HepG2 (cell line): ENCODE measurements at regions not wholly inside any gene's neighbourhood (a gene's known extent, or its start where the extent isn't known, plus 50 kb on each side); places are given as distances from the start of the nearest gene placed in this dataset.

Source experiments
- ATAC-seq: fragments of 200-7000 bp; cut with Tn5 transposase; 3 replicates; pipeline ENCODE4 v1.9.1; 2020; ENCODE audit warnings: mild to moderate bottlenecking, moderate library complexity
- BruUV-seq: library from RNA; stranded (reverse); fragments of 400-500 nt; replicated peaks from 2 replicates; lab custom pipeline; 2021; lab: Mats Ljungman, UMichigan
- CTCF ChIA-PET: fragments of 300-600 bp; formaldehyde crosslinking; extraction: SDS; loops from one replicate; lab custom pipeline; 2021; ENCODE audit warnings: low total read pairs, inconsistent platforms, low intra/inter-chr PET ratio; lab: Yijun Ruan, JAX
- POLR2A ChIA-PET: fragments of 350-600 bp; sonication (Branson Sonifier 250); formaldehyde crosslinking; loops from one replicate; lab custom pipeline; 2020; ENCODE audit warnings: antibody characterized with exemption, inconsistent platforms; lab: Yijun Ruan, JAX
- DNase-seq: peaks from one replicate; pipeline ENCODE4 v3.0.0-alpha.2; 2015; ENCODE audit warnings: low spot score
- FAIRE-seq: peaks from 3 replicates; lab custom pipeline; 2011; peaks lifted over from hg19 to GRCh38; lab: Jason Lieb, UNC
- H2AFZ ChIP-seq: one replicate; pipeline ENCODE4 v1.6.1; 2011; ENCODE audit warnings: low read length, inconsistent platforms
- H3K27ac ChIP-seq: fragments of 300-600 bp; 3 replicates; pipeline ENCODE4 v1.8.0; 2011; ENCODE audit warnings: mixed run types, mild to moderate bottlenecking, mixed read lengths, low read length, inconsistent platforms; ENCODE audit not compliant: insufficient read depth; ENCODE audit errors: extremely low read length
- H3K27me3 ChIP-seq, 2 experiments: fragments of 200-600 bp in 1 of 2; 2 replicates in 1 of 2; 3 replicates in 1 of 2; pipeline versions ENCODE4 v1.6.0 to v1.8.0; 2011; ENCODE audit warnings: low read length in 2 of 2, mild to moderate bottlenecking in 2 of 2, moderate library complexity in 2 of 2, inconsistent platforms in 1 of 2; ENCODE audit not compliant: insufficient read depth in 2 of 2, control insufficient read depth in 1 of 2
- H3K36me3 ChIP-seq, 2 experiments: fragments of 200-600 bp in 1 of 2; replicated peaks in 1 of 2; 2 replicates in 1 of 2; 3 replicates in 1 of 2; pipeline versions ENCODE4 v1.5.1 to v1.8.0; 2011; ENCODE audit warnings: low read length in 2 of 2, inconsistent platforms in 1 of 2; ENCODE audit not compliant: insufficient read depth in 2 of 2, control insufficient read depth in 1 of 2
- H3K4me1 ChIP-seq: 2 replicates; pipeline ENCODE4 v1.5.1; 2012; ENCODE audit warnings: low read length, inconsistent platforms; ENCODE audit not compliant: insufficient read depth
- H3K4me2 ChIP-seq: 2 replicates; pipeline ENCODE4 v1.6.0; 2011; ENCODE audit warnings: low read depth, low read length, inconsistent platforms
- H3K4me3 ChIP-seq, 3 experiments: fragments of 200-600 bp in 1 of 3; sonication (generic), shearing (Covaris generic) in 1 of 3; replicated peaks in 1 of 3; 2 replicates each; pipeline ENCODE4 v1.5.1; 2011 to 2016; ENCODE audit warnings: low read length in 3 of 3, inconsistent platforms in 2 of 3, low read depth in 2 of 3, mild to moderate bottlenecking in 2 of 3, control low read depth in 1 of 3, mixed read lengths in 1 of 3; ENCODE audit not compliant: insufficient read depth in 1 of 3
- H3K79me2 ChIP-seq: one replicate; pipeline ENCODE4 v1.6.1; 2011; ENCODE audit warnings: low read length, inconsistent platforms; ENCODE audit not compliant: insufficient read depth
- H3K9ac ChIP-seq: 2 replicates; pipeline ENCODE4 v1.6.0; 2011; ENCODE audit warnings: mild to moderate bottlenecking, low read depth, low read length, inconsistent platforms; ENCODE audit not compliant: insufficient read depth
- H3K9me3 ChIP-seq: 2 replicates; pipeline ENCODE4 v1.5.1; 2012; ENCODE audit warnings: mild to moderate bottlenecking, low read length
- H4K20me1 ChIP-seq: 2 replicates; pipeline ENCODE4 v1.6.0; 2011; ENCODE audit warnings: inconsistent platforms, mild to moderate bottlenecking, low read length, moderate library complexity; ENCODE audit not compliant: insufficient read depth
- CREB1 ChIP-seq, 2 experiments: fragments of 450-650 bp in 1 of 2; IDR thresholded peaks; 2 replicates each; pipeline ENCODE4 v1.6.1; 2016 to 2017; ENCODE audit warnings: control low read depth in 1 of 2, mild to moderate bottlenecking in 1 of 2, missing compliant biosample characterization in 1 of 2, missing genetic modification characterization in 1 of 2
- FOSL2 ChIP-seq: sonication (generic); formaldehyde crosslinking; IDR thresholded peaks from 2 replicates; pipeline ENCODE4 v1.4.0; 2020; ENCODE audit warnings: missing genetic modification reagents
- MNT ChIP-seq: fragments of 450-650 bp; IDR thresholded peaks from 2 replicates; pipeline ENCODE4 v1.6.1; 2016
- TFAP4 ChIP-seq: sonication (generic); IDR thresholded peaks from 2 replicates; pipeline ENCODE4 v1.6.1; 2016; ENCODE audit warnings: low read depth, borderline replicate concordance
- YEATS2 ChIP-seq: sonication (generic); formaldehyde crosslinking; IDR thresholded peaks from 2 replicates; pipeline ENCODE4 v1.4.0; 2020; ENCODE audit warnings: missing genetic modification reagents, borderline replicate concordance
- ZGPAT ChIP-seq: IDR thresholded peaks from 2 replicates; pipeline ENCODE4 v1.6.1; 2016; ENCODE audit warnings: mild to moderate bottlenecking
- ZKSCAN5 ChIP-seq: sonication (generic); formaldehyde crosslinking; IDR thresholded peaks from 2 replicates; pipeline ENCODE4 v1.5.1; 2020; ENCODE audit warnings: mild to moderate bottlenecking, missing genetic modification reagents
- WGBS: methylation state at CpG from one replicate; pipeline ENCODE4 v1.1.6; 2017; ENCODE audit warnings: low lambda C conversion rate; 5-methylcytosine and 5-hydroxymethylcytosine counted together
- in situ Hi-C: cut with HindIII; loops from 2 replicates; pipeline ENCODE4 v1.10.0; 2017; ENCODE audit warnings: low pct_unique_long_range_greater_than_20kb; ENCODE audit not compliant: extremely low pct_ligation_motif_present
- intact Hi-C: fragments of 100-400 bp; cut with micrococcal nuclease; formaldehyde crosslinking; loops from one replicate; pipeline ENCODE4 v1.10.0; 2022; ENCODE audit not compliant: unreplicated experiment

GRCh38 chr10:21327289-21327993 is 198.0 kb downstream of the SKIDA1 start:
- in situ Hi-C loops (no loop called here), intact Hi-C loops (no loop called here)
- ChIA-PET POLR2A (no interaction called here), CTCF (interaction anchor here (0.5 kb wide), 1 partner anchor 22 kb away, joined by 4 read pairs; no protein-coding TSS in a partner anchor)
- no TSS peak for BruUV-seq
- Histone ChIP-seq H2AFZ (no peak overlapping the region), H3K36me3 (no peaks in the 10 kb centered on the region), H3K9me3 (no peaks in the 10 kb centered on the region), H3K27me3 (no peaks in the 10 kb centered on the region), H3K27ac (no peak overlapping the region), H3K4me1 (no peaks in the 10 kb centered on the region)
- TF ChIP-seq MNT (0 out of 2 replicates have a peak, but pooled peaks have one; percentile 18), FOSL2 (CRISPR knock-in tag) (peak; percentile 45; the same call in 1 of the 2 replicates), CREB1 (IDR thresholded peaks at IDR 0.05) (0 out of 2 replicates have a peak, but pooled peaks have one; percentile 22), CREB1 (CRISPR knock-in tag; IDR thresholded peaks at IDR 0.05) (no peak), TFAP4 (no peak), YEATS2 (no peak), ZKSCAN5 (CRISPR knock-in tag) (peak; percentile 67; the same call in 1 of the 2 replicates), ZGPAT (CRISPR knock-in tag) (no peak)
- TF ChIP-seq, all 625 proteins: peak for 4
- no peaks in the 10 kb centered on the region for H4K20me1 ChIP-seq
- H3K79me2 ChIP-seq: no peaks in the 10 kb centered on the region
- H3K4me3 ChIP-seq: no peak overlapping the region
- FAIRE-seq: no peak
- DNase-seq: no peak
- no peak overlapping the region for H3K4me2 ChIP-seq
- 34% methylated on average over 10 of the region's 10 CpGs for WGBS
- peak; percentile 69 for ATAC-seq
- H3K9ac ChIP-seq: no peak overlapping the region
